Duodenal mucosa (tissue), 2 donors: ENCODE measurements at regions not wholly inside any gene's neighbourhood (a gene's known extent, or its start where the extent isn't known, plus 50 kb on each side); places are given as distances from the start of the nearest gene placed in this dataset.

Source experiments
- H3K27ac ChIP-seq: one replicate; pipeline ENCODE4 v1.7.0; 2013; ENCODE audit warnings: low read depth, low read length
- H3K27me3 ChIP-seq, 2 donors: one replicate each; pipeline ENCODE4 v1.7.0; 2013; ENCODE audit warnings: low read length in 2 of 2, control low read depth in 1 of 2; ENCODE audit not compliant: insufficient read depth in 2 of 2, control insufficient read depth in 1 of 2
- H3K36me3 ChIP-seq, 2 donors: one replicate each; pipeline ENCODE4 v1.7.0; 2013; ENCODE audit warnings: low read length in 2 of 2, control low read depth in 1 of 2; ENCODE audit not compliant: insufficient read depth in 2 of 2, control insufficient read depth in 1 of 2
- H3K4me1 ChIP-seq, 2 donors: one replicate each; pipeline ENCODE4 v1.7.0; 2013; ENCODE audit warnings: low read length in 2 of 2, control low read depth in 1 of 2; ENCODE audit not compliant: insufficient read depth in 2 of 2, control insufficient read depth in 1 of 2
- H3K4me3 ChIP-seq, 2 donors: one replicate each; pipeline ENCODE4 v1.7.0; 2013; ENCODE audit warnings: low read length in 2 of 2, low read depth in 1 of 2
- H3K9ac ChIP-seq, 2 donors: one replicate each; pipeline ENCODE4 v1.7.0; 2013; ENCODE audit warnings: low read length in 2 of 2, low read depth in 1 of 2
- H3K9me3 ChIP-seq, 2 donors: one replicate each; pipeline ENCODE4 v1.7.0; 2013; ENCODE audit warnings: low read length in 2 of 2, control low read depth in 1 of 2; ENCODE audit not compliant: control insufficient read depth in 1 of 2

- Histone ChIP-seq H3K4me3 (no peak overlapping the region), H3K36me3 (no peaks in the 10 kb centered on the region), H3K9ac (no peak overlapping the region), H3K27me3 (no peaks in the 10 kb centered on the region), H3K4me1 (peaks cover 12 to 29% of the 10 kb centered on the region in 2 donors), H3K9me3 (no peaks in the 10 kb centered on the region), H3K27ac (no peak overlapping the region)
Measured at GRCh38 chr3:110711130-110711832, 360.3 kb upstream of the NECTIN3 start.

DNA sequence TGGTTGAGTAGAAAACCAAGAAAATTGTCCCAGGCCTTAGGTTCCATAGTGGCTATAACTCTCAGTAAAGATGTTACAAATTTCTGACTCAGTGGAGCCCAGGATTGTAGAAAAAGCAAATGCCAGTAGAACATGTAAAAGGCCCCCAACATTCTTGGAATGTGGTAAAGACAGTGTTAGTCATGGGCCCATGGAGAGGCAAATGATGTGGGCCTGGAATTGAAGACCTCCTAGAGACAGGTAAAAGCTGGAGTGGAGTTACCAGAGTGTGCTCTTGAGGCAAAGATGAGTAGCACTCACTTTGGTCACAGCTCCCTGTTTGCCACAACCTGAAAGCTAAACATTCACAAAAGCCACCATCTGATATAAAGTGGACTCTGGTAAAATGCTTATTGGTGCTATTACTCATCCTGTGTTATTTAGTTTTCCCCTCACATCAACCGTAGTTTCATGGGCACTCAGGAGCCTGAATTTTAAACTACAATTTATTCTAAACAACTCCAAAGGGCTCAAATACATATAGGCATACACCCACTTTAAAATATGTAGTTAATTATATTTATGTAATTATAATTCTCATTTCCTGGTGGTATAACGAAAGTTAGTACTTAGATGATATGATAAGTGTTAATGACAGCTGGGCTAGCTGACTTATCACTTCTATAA, 359.6 kb upstream of the NECTIN3 start:
- H3K4me1 ChIP-seq, result peaks cover 12 to 29% of the 10 kb centered on the region in 2 donors
- no peak overlapping the region for H3K9ac ChIP-seq
- H3K27me3 ChIP-seq, result no peaks in the 10 kb centered on the region
- no peak overlapping the region for H3K4me3 ChIP-seq
- H3K9me3 ChIP-seq, result no peaks in the 10 kb centered on the region
- no peaks in the 10 kb centered on the region for H3K36me3 ChIP-seq
- no peak overlapping the region for H3K27ac ChIP-seq

GRCh38 chr3:110727056-110727455, 344.6 kb upstream of the NECTIN3 start:
- Histone ChIP-seq H3K27ac (no peak overlapping the region), H3K4me3 (no peak overlapping the region)

GRCh38 chr3:110731148-110731547, 340.5 kb upstream of the NECTIN3 start:
- H3K9ac ChIP-seq, result no peak overlapping the region
- no peak overlapping the region for H3K4me3 ChIP-seq
- H3K27ac ChIP-seq, result no peak overlapping the region
- no peaks in the 10 kb centered on the region for H3K9me3 ChIP-seq
- no peaks in the 10 kb centered on the region for H3K27me3 ChIP-seq
- no peaks in the 10 kb centered on the region for H3K36me3 ChIP-seq
- H3K4me1 ChIP-seq, result peaks cover under 1 to 5% of the 10 kb centered on the region in 2 donors

More at GRCh38 chr3:110727056-110727455, 344.6 kb upstream of the NECTIN3 start:
- no peaks in the 10 kb centered on the region for H3K36me3 ChIP-seq
- H3K4me1 ChIP-seq, result peaks cover 0 to 5% of the 10 kb centered on the region in 2 donors
- H3K9ac ChIP-seq, result no peak overlapping the region
- H3K27me3 ChIP-seq, result no peaks in the 10 kb centered on the region
- H3K9me3 ChIP-seq, result no peaks in the 10 kb centered on the region

DNA sequence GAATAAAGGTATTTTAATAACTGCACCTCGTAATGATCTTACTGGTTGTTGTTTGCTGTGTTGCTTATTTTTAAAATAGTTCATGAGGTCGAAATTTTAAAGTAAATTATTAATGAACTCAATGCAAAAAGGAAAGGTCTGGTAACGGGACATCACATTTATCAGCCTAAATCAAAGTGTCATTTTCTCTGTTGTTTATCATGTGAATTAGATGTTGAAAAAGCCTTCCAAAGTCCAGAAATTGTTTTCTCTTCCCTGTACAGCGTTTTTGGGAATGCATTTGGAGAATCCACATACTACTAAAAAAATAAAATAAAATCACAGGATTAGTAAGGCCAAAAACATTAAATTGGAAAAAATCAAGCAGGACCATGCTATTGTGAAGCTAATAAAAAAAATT, 339.2 kb upstream of the NECTIN3 start:
- no peak overlapping the region for H3K27ac ChIP-seq
- no peak overlapping the region for H3K9ac ChIP-seq

GRCh38 chr3:110733045-110733444, 338.6 kb upstream of the NECTIN3 start:
- H3K27ac ChIP-seq, result no peak overlapping the region
- peaks cover 0 to 4% of the 10 kb centered on the region in 2 donors for H3K4me1 ChIP-seq
- no peaks in the 10 kb centered on the region for H3K9me3 ChIP-seq

More for the DNA sequence above, 339.2 kb upstream of the NECTIN3 start:
- Histone ChIP-seq H3K36me3 (no peaks in the 10 kb centered on the region), H3K9me3 (no peaks in the 10 kb centered on the region), H3K4me3 (no peak overlapping the region), H3K27me3 (no peaks in the 10 kb centered on the region), H3K4me1 (peaks cover 0 to 4% of the 10 kb centered on the region in 2 donors)

GRCh38 chr3:110734524-110734923, 337.1 kb upstream of the NECTIN3 start:
- Histone ChIP-seq H3K36me3 (no peaks in the 10 kb centered on the region), H3K27me3 (no peaks in the 10 kb centered on the region), H3K4me1 (peaks cover 0 to 4% of the 10 kb centered on the region in 2 donors), H3K9me3 (no peaks in the 10 kb centered on the region), H3K4me3 (no peak overlapping the region), H3K27ac (no peak overlapping the region), H3K9ac (no peak overlapping the region)

More at GRCh38 chr3:110733045-110733444, 338.6 kb upstream of the NECTIN3 start:
- no peak overlapping the region for H3K4me3 ChIP-seq
- no peak overlapping the region for H3K9ac ChIP-seq
- H3K27me3 ChIP-seq, result no peaks in the 10 kb centered on the region
- H3K36me3 ChIP-seq, result no peaks in the 10 kb centered on the region

GRCh38 chr3:110736332-110736731, 335.3 kb upstream of the NECTIN3 start:
- Histone ChIP-seq H3K9me3 (no peaks in the 10 kb centered on the region), H3K36me3 (no peaks in the 10 kb centered on the region), H3K27me3 (no peaks in the 10 kb centered on the region), H3K9ac (no peak overlapping the region), H3K4me3 (no peak overlapping the region), H3K27ac (no peak overlapping the region), H3K4me1 (peaks cover 0 to 4% of the 10 kb centered on the region in 2 donors)

DNA sequence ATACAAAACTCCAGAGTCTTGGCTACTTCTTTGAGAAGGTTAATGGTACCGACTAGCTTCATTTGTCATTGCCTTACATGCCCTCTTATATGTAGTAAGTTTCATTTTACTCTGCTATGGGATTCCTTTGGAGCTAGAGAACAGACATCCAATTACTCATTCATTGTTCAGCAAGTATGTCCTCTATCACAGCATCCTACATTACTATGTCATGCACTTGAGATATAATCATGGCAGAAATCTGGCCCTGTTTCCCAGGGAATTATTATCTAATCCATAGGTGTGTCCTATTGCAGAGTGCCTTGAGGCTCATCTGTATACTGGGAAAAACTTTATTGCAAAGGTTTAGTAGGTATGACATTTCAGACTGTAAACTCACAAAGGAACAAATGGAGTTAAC, 333.1 kb upstream of the NECTIN3 start:
- H3K4me1 ChIP-seq, result peaks cover 4 to 9% of the 10 kb centered on the region in 2 donors
- H3K27ac ChIP-seq, result no peak overlapping the region
- no peaks in the 10 kb centered on the region for H3K27me3 ChIP-seq
- no peak overlapping the region for H3K4me3 ChIP-seq
- no peak overlapping the region for H3K9ac ChIP-seq
- no peaks in the 10 kb centered on the region for H3K9me3 ChIP-seq
- no peaks in the 10 kb centered on the region for H3K36me3 ChIP-seq

- Histone ChIP-seq H3K9me3 (peaks cover 0 to 3% of the 10 kb centered on the region in 2 donors), H3K4me1 (peaks cover 0 to 15% of the 10 kb centered on the region in 2 donors), H3K4me3 (no peak overlapping the region), H3K27ac (no peak overlapping the region), H3K9ac (no peak overlapping the region), H3K36me3 (no peaks in the 10 kb centered on the region), H3K27me3 (no peaks in the 10 kb centered on the region)
Measured at GRCh38 chr3:110741891-110742290, 329.7 kb upstream of the NECTIN3 start.
